IPS DF 6.9 (cell line): ENCODE measurements at regions not wholly inside any gene's neighbourhood (a gene's known extent, or its start where the extent isn't known, plus 50 kb on each side); places are given as distances from the start of the nearest gene placed in this dataset.

Source experiments
- DNase-seq: peaks from one replicate; pipeline ENCODE4 v3.0.0-alpha.2; 2013; ENCODE audit warnings: low read depth, low spot score
- H3K27ac ChIP-seq: one replicate; pipeline ENCODE4 v1.5.1; 2013; ENCODE audit warnings: low read length, control low read depth
- H3K27me3 ChIP-seq: 2 replicates; pipeline ENCODE4 v1.6.1; 2013; ENCODE audit warnings: mild to moderate bottlenecking, low read length; ENCODE audit not compliant: control insufficient read depth, insufficient read depth
- H3K36me3 ChIP-seq: 2 replicates; pipeline ENCODE4 v1.6.1; 2013; ENCODE audit warnings: low read length; ENCODE audit not compliant: control insufficient read depth, insufficient read depth
- H3K4me1 ChIP-seq: 2 replicates; pipeline ENCODE4 v1.6.1; 2013; ENCODE audit warnings: low read length; ENCODE audit not compliant: control insufficient read depth, insufficient read depth
- H3K4me3 ChIP-seq: 2 replicates; pipeline ENCODE4 v1.5.1; 2013; ENCODE audit warnings: mild to moderate bottlenecking, low read length
- H3K9me3 ChIP-seq: 2 replicates; pipeline ENCODE4 v1.6.1; 2013; ENCODE audit warnings: low read length, inconsistent platforms; ENCODE audit not compliant: control insufficient read depth, insufficient read depth
- WGBS: extraction: QIAGEN DNeasy Blood & Tissue Kit; methylation state at CpG from one replicate; pipeline ENCODE4 v1.1.7; 2013; ENCODE audit warnings: mixed read lengths, missing lambda C conversion rate; ENCODE audit not compliant: insufficient read length, insufficient coverage; 5-methylcytosine and 5-hydroxymethylcytosine counted together

DNA sequence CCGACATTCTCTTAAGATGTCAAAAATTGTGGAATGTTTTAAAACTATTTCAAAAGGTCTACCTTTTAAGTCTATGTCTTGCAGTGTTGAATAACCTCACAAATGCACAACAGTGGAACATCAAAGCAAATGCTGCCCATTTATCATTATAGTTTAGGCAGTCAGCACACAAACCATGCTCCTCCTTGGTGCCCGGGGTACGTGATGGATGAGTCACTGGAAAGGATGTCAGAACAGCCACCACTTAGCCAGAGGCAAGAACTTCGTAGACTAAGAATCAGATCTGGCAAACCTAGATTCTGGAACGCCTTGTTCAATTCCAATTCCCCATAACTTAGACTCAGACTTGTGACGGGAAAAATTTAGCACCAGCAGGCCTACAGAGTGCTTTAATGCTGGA, 343.6 kb downstream of the FGF9 start:
- no peak for DNase-seq
- no CpG with 5 or more reads among the region's 6 CpGs for WGBS
- H3K4me1 ChIP-seq = no peaks in the 10 kb centered on the region
- no peak overlapping the region for H3K27ac ChIP-seq
- H3K9me3 ChIP-seq = no peaks in the 10 kb centered on the region
- no peak overlapping the region for H3K4me3 ChIP-seq
- H3K27me3 ChIP-seq = no peaks in the 10 kb centered on the region
- no peaks in the 10 kb centered on the region for H3K36me3 ChIP-seq

DNA sequence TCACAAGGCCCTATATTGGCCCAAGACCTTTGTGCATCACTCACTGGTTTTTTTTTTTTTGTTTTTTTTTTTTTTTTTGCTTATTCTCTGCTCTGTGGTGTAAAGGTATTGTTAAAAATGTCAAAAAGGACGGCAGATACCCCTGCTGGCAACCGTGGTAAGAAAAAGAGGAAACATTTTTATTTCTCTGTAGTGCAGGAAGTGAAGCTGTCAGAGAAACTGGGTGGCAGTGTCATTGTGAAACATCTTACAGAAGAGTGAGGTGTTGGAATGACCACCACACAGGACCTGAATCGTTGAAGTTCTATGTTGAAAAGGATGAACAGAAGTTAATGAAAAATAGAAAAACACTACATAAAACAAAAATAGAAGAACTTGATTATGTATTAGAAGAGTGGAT, 346.4 kb downstream of the FGF9 start:
- Histone ChIP-seq H3K4me1 (no peaks in the 10 kb centered on the region), H3K4me3 (no peak overlapping the region), H3K9me3 (no peaks in the 10 kb centered on the region), H3K27me3 (no peaks in the 10 kb centered on the region), H3K27ac (no peak overlapping the region), H3K36me3 (no peaks in the 10 kb centered on the region)
- no CpG with 5 or more reads among the region's 3 CpGs for WGBS
- DNase-seq = no peak

DNA sequence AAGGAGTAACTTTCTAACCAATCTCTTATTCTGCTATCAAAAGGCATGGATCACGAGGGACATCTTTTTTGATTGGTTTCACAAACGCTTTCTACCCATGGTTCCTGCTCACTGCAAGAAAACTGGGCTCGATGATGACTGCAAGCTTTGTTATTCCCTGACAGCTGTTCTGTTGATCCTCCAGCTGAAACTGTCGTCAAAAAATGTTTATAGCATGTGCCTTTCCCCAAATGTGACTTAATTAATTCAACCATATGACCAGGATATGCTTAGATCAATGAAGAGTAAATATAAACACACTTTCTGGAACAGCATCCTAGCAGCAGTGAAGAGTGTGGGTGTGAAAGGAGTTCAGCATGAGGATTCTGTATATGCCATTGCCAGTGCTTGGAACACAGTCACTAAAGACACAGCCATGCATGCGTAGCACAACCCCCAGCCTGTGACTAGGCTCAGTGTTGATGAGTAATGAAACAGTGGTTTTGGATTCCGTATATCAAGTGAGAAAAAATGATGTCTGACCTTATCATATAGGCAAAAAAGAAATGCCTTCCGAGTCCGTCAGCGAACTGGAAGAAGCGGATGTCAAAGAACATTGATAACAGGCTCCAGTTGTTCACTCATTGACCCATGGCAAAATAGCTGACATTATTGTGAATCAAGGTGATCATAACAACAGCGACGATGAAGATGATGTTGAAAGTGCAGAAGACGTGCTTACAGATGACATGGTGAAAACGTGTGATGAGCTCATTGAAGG, 347.4 kb downstream of the FGF9 start:
- H3K4me3 ChIP-seq = no peak overlapping the region
- H3K27ac ChIP-seq = no peak overlapping the region
- WGBS = no CpG with 5 or more reads among the region's 14 CpGs
- DNase-seq = no peak
- H3K9me3 ChIP-seq = no peaks in the 10 kb centered on the region
- no peaks in the 10 kb centered on the region for H3K27me3 ChIP-seq
- no peaks in the 10 kb centered on the region for H3K4me1 ChIP-seq
- no peaks in the 10 kb centered on the region for H3K36me3 ChIP-seq

DNA sequence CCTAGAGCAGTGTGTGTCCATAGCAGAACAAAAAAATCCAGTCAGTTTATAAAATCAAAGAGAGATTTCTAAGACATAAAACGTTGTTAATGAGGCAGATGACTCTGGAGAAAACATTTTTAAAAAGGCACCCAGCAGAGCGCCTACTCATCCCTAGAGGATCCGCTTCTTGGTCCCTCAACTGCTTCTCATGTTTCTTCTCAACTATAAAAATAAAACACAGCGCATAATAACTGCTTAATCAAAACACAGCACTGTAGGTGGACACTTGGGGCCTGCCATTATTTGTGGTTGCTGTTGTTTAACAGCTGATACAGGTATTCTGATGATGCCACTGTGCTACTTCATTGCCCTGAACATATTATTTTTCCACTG, 347.9 kb downstream of the FGF9 start:
- WGBS = no CpG with 5 or more reads among the region's 4 CpGs
- H3K9me3 ChIP-seq = no peaks in the 10 kb centered on the region
- H3K36me3 ChIP-seq = no peaks in the 10 kb centered on the region
- no peaks in the 10 kb centered on the region for H3K27me3 ChIP-seq
- H3K27ac ChIP-seq = no peak overlapping the region
- no peak overlapping the region for H3K4me3 ChIP-seq
- no peaks in the 10 kb centered on the region for H3K4me1 ChIP-seq
- DNase-seq = no peak

GRCh38 chr13:22024381-22024994, 353.6 kb downstream of the FGF9 start:
- Histone ChIP-seq H3K9me3 (no peaks in the 10 kb centered on the region), H3K27ac (no peak overlapping the region), H3K4me1 (no peaks in the 10 kb centered on the region), H3K36me3 (no peaks in the 10 kb centered on the region), H3K27me3 (no peaks in the 10 kb centered on the region), H3K4me3 (no peak overlapping the region)
- no peak for DNase-seq
- WGBS = no CpG with 5 or more reads among the region's 8 CpGs

DNA sequence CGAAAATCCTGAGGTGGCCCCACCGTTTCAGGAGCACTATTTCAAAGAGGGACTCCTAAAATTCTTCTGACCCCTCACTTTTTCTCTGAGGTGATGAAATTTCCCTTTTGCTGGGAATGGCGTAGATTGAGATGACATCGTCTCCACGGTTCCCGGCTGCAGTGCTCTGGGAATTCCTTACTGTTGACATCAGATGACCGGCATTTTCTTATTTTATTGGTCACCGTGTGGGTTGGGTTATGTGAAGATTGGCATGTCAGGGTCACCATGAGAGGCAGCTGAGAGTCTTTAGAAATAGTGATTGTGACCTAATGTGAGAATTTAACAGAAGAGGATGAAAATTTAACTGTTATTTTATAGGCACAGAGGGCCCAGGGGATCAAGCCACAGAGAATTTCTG, 356.7 kb downstream of the FGF9 start:
- Histone ChIP-seq H3K4me1 (no peaks in the 10 kb centered on the region), H3K36me3 (no peaks in the 10 kb centered on the region), H3K27ac (no peak overlapping the region), H3K9me3 (no peaks in the 10 kb centered on the region), H3K27me3 (no peaks in the 10 kb centered on the region), H3K4me3 (no peak overlapping the region)
- DNase-seq = no peak
- WGBS = no CpG with 5 or more reads among the region's 8 CpGs

- Histone ChIP-seq H3K27me3 (no peaks in the 10 kb centered on the region), H3K4me3 (no peak overlapping the region), H3K9me3 (no peaks in the 10 kb centered on the region), H3K4me1 (no peaks in the 10 kb centered on the region), H3K36me3 (no peaks in the 10 kb centered on the region), H3K27ac (no peak overlapping the region)
- no CpG with 5 or more reads among the region's 7 CpGs for WGBS
- no peak for DNase-seq
These were observed 358.0 kb downstream of the FGF9 start for GRCh38 chr13:22028831-22029230.

- DNase-seq = no peak
- WGBS = no CpG with 5 or more reads among the region's 6 CpGs
- no peaks in the 10 kb centered on the region for H3K27me3 ChIP-seq
These were observed 359.4 kb downstream of the FGF9 start for GRCh38 chr13:22030321-22030720.

GRCh38 chr13:22031702-22032286, 360.9 kb downstream of the FGF9 start:
- Histone ChIP-seq H3K4me1 (no peaks in the 10 kb centered on the region), H3K27me3 (no peaks in the 10 kb centered on the region), H3K36me3 (no peaks in the 10 kb centered on the region), H3K4me3 (no peak overlapping the region), H3K9me3 (no peaks in the 10 kb centered on the region), H3K27ac (no peak overlapping the region)
- no CpG with 5 or more reads among the region's 5 CpGs for WGBS
- DNase-seq = no peak

More at GRCh38 chr13:22030321-22030720, 359.4 kb downstream of the FGF9 start:
- H3K4me1 ChIP-seq = no peaks in the 10 kb centered on the region
- H3K36me3 ChIP-seq = no peaks in the 10 kb centered on the region
- no peak overlapping the region for H3K4me3 ChIP-seq
- no peaks in the 10 kb centered on the region for H3K9me3 ChIP-seq
- H3K27ac ChIP-seq = no peak overlapping the region

DNA sequence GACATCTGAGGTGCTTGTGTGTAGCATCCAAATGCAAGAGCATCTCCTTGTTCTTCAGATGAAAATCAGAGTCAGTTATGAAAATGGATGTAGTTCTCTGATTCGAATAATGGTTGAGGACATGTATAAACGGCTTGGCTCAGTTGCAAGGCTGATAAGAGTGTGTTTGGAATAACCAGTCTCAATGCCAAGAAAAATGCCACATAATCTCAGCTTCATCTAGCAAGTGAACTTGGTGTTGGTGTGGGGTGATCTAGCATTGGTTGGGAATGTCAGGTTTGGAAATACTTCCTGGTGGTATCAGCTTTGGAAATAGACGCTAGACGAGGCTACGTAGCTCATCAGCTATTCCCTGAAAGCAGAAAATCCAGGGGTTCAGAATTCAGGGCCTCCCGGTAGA, 362.0 kb downstream of the FGF9 start:
- Histone ChIP-seq H3K27me3 (no peaks in the 10 kb centered on the region), H3K4me1 (no peaks in the 10 kb centered on the region), H3K4me3 (no peak overlapping the region), H3K9me3 (no peaks in the 10 kb centered on the region), H3K27ac (no peak overlapping the region), H3K36me3 (no peaks in the 10 kb centered on the region)
- DNase-seq = no peak
- no CpG with 5 or more reads among the region's 6 CpGs for WGBS

DNA sequence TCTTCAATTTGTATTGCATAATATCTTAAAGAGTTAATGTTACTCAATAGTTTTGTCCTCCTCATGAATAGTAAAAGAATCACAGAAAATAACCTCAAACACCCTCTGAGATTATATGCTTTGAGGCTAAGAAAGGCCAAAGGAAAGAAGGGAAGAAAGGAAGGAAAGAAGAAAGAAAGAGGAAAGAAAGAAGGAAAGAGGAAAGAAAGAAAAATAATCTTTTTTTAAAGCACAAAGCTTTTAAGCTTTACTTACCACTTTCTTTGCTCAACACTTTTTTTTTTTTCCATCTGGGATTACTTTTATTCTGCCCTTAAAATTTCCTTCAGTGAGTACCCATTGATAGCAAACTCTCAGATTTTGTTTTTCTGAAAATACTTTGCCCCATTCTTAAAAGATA, 369.1 kb downstream of the FGF9 start:
- no peaks in the 10 kb centered on the region for H3K27me3 ChIP-seq
- no peaks in the 10 kb centered on the region for H3K4me1 ChIP-seq
- H3K36me3 ChIP-seq = no peaks in the 10 kb centered on the region
- no peak for DNase-seq
- no peaks in the 10 kb centered on the region for H3K9me3 ChIP-seq
- no peak overlapping the region for H3K27ac ChIP-seq
- no peak overlapping the region for H3K4me3 ChIP-seq
